GM12875 (cell line): ENCODE measurements at regions not wholly inside any gene's neighbourhood (a gene's known extent, or its start where the extent isn't known, plus 50 kb on each side); places are given as distances from the start of the nearest gene placed in this dataset.

Experiments used
- H3K4me3 ChIP-seq: one replicate; pipeline ENCODE4 v1.5.1; 2011; ENCODE audit warnings: low read depth, low read length, control low read depth
- CTCF ChIP-seq: IDR thresholded peaks from 2 replicates; pipeline ENCODE4 v1.5.1; 2011; ENCODE audit warnings: low read depth, mild to moderate bottlenecking, control low read depth, inconsistent platforms, low read length, moderate library complexity, borderline replicate concordance; ENCODE audit not compliant: insufficient read depth

- TF ChIP-seq CTCF = no peak
- H3K4me3 ChIP-seq = no peak overlapping the region
Observed at GRCh38 chr10:78455236-78455635, 421.6 kb downstream of the RPS24 start.

GRCh38 chr10:78455811-78456210 lies 422.1 kb downstream of the RPS24 start:
- H3K4me3 ChIP-seq = no peak overlapping the region
- TF ChIP-seq CTCF = no peak

- TF ChIP-seq CTCF = no peak
- no peak overlapping the region for H3K4me3 ChIP-seq
Observed at GRCh38 chr10:78456649-78457400, 423.2 kb downstream of the RPS24 start.

- H3K4me3 ChIP-seq = no peak overlapping the region
- TF ChIP-seq CTCF = no peak
Observed at GRCh38 chr10:78457804-78458482, 424.3 kb downstream of the RPS24 start.

GRCh38 chr10:78458983-78459638 lies 425.4 kb downstream of the RPS24 start:
- no peak for TF ChIP-seq CTCF
- H3K4me3 ChIP-seq = no peak overlapping the region

- TF ChIP-seq CTCF = no peak
- H3K4me3 ChIP-seq = no peak overlapping the region
Observed at GRCh38 chr10:78459639-78460037, 426.0 kb downstream of the RPS24 start.
